Dedifferentiated amniotic fluid mesenchymal stem cell (primary cell): ENCODE measurements at regions not wholly inside any gene's neighbourhood (a gene's known extent, or its start where the extent isn't known, plus 50 kb on each side); places are given as distances from the start of the nearest gene placed in this dataset.

ENCODE experiments used
- DNase-seq: peaks from one replicate; pipeline ENCODE4 v3.0.0-alpha.2; 2016; ENCODE audit errors: extremely low spot score

GRCh38 chr11:35077709-35078469, 61.1 kb upstream of the CD44 start:
- no peak for DNase-seq

- DNase-seq = no peak
These were observed 60.6 kb upstream of the CD44 start for GRCh38 chr11:35078470-35078735.

- no peak for DNase-seq
These were observed 59.4 kb upstream of the CD44 start for GRCh38 chr11:35079611-35080010.

- DNase-seq = peak; percentile 74
These were observed 56.4 kb upstream of the CD44 start for GRCh38 chr11:35082321-35083180.

GRCh38 chr11:35083181-35083430, 55.9 kb upstream of the CD44 start:
- DNase-seq = no peak

GRCh38 chr11:35083431-35084238, 55.3 kb upstream of the CD44 start:
- DNase-seq = peak; percentile 98

- no peak for DNase-seq
These were observed 54.0 kb upstream of the CD44 start for GRCh38 chr11:35084817-35085440.

GRCh38 chr11:35085531-35086165, 53.3 kb upstream of the CD44 start:
- no peak for DNase-seq

- DNase-seq = no peak
These were observed 51.3 kb upstream of the CD44 start for GRCh38 chr11:35087648-35088047.

- DNase-seq = no peak
These were observed 50.7 kb upstream of the CD44 start for GRCh38 chr11:35088226-35088625.

GRCh38 chr11:35088676-35089075, 50.3 kb upstream of the CD44 start:
- no peak for DNase-seq
